HL-60 (cell line): ENCODE measurements at regions not wholly inside any gene's neighbourhood (a gene's known extent, or its start where the extent isn't known, plus 50 kb on each side); places are given as distances from the start of the nearest gene placed in this dataset.

Experiments used
- CTCF ChIP-seq: IDR thresholded peaks from one replicate; pipeline ENCODE4 v1.5.1; 2011; ENCODE audit warnings: low read length, control low read depth, inconsistent platforms; ENCODE audit not compliant: insufficient read depth
- POLR2AphosphoS5 ChIP-seq: IDR thresholded peaks from 2 replicates; pipeline ENCODE4 v1.6.1; 2012; ENCODE audit warnings: low read depth
- SPI1 ChIP-seq: IDR thresholded peaks from 2 replicates; pipeline ENCODE4 v1.6.1; 2012; ENCODE audit warnings: low read depth, mild to moderate bottlenecking, borderline replicate concordance

DNA sequence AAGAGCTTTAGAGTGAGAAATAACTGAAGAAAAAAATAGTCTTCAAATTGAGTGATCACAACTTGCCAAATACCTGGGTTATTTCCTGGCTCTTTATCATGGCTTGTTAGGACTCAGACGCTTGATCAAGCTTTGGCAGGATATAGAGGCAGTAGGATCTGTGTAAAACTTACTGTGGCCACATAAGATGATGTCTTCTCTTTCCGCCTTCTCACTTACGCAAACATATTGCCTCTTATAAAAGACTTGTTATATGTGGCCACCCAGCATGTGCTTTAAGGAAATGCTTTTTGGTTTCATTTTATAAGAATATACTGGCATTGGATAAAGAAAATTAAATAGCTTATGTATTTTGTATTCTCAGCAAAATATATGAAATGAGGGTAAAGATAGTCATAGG is 101.8 kb upstream of the AKIRIN2 start:
- TF ChIP-seq SPI1 (no peak), CTCF (no peak), POLR2AphosphoS5 (no peak)
